GM12874 (cell line): ENCODE measurements at regions not wholly inside any gene's neighbourhood (a gene's known extent, or its start where the extent isn't known, plus 50 kb on each side); places are given as distances from the start of the nearest gene placed in this dataset.

Experiments used
- TF ChIP-seq, protein P1 (sequence below): IDR thresholded peaks from 2 replicates; pipeline ENCODE4 v1.5.1; 2011; ENCODE audit warnings: low read depth, mild to moderate bottlenecking, control low read depth, low read length, moderate library complexity; ENCODE audit not compliant: insufficient read depth

DNA sequence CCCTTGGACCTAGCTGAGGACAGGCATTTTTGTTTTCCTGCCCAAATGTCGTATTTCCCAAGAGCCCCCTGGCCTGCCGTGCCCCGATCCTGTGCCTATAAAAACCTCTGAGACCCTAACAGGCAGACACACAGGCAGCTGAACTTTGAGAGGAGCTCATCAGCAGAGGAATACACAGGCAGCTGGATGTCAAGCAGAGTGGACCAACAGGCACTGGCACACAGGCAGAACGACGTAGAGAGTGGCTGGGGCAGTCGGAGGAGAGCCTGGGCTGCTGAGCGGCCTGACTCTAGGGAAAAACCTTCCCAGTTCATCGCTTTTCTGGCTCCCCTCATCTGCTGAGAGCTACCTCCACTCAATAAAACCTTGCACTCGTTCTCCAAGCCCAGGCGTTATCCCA, 896.1 kb downstream of the PCDH18 start:
- TF ChIP-seq, protein P1, sequence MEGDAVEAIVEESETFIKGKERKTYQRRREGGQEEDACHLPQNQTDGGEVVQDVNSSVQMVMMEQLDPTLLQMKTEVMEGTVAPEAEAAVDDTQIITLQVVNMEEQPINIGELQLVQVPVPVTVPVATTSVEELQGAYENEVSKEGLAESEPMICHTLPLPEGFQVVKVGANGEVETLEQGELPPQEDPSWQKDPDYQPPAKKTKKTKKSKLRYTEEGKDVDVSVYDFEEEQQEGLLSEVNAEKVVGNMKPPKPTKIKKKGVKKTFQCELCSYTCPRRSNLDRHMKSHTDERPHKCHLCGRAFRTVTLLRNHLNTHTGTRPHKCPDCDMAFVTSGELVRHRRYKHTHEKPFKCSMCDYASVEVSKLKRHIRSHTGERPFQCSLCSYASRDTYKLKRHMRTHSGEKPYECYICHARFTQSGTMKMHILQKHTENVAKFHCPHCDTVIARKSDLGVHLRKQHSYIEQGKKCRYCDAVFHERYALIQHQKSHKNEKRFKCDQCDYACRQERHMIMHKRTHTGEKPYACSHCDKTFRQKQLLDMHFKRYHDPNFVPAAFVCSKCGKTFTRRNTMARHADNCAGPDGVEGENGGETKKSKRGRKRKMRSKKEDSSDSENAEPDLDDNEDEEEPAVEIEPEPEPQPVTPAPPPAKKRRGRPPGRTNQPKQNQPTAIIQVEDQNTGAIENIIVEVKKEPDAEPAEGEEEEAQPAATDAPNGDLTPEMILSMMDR = no peak

DNA sequence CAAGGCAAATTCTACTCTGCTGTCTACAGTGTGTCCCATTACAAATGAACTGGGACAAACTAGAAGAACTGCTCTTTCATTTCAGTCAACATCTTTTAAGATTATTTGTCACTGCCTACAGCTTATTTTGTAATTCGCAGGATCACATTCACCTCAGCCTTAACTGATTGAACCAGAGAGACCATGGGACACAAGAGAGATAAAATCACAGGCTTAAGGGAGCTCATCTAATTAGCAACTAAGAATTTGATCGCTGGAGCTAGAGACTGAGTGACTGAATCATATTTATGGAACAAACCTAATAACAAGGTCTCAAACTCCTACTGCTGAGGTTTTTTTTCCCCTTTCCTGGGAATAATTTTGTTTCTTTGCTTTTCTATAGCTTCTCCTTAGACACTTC, 898.2 kb downstream of the PCDH18 start:
- TF ChIP-seq, protein P1 = no peak

DNA sequence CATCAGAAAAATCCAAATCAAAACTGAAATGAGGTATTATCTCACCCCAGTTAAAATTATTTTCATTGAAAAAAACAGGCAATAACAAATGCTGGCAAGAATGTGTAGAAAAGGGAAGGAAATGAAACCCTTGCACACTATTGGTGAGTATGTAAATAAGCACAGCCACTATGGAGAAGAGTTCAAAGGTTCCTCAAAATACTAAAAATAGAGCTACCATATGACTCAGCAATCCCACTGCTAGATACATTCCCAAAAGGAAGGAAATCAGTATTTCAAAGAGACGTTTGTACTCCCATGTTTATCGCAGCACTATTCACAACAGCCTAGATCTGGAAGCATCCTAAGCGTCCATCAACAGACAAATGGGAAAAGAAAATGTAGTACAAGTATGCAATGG, 932.4 kb downstream of the PCDH18 start:
- TF ChIP-seq, protein P1 = no peak

DNA sequence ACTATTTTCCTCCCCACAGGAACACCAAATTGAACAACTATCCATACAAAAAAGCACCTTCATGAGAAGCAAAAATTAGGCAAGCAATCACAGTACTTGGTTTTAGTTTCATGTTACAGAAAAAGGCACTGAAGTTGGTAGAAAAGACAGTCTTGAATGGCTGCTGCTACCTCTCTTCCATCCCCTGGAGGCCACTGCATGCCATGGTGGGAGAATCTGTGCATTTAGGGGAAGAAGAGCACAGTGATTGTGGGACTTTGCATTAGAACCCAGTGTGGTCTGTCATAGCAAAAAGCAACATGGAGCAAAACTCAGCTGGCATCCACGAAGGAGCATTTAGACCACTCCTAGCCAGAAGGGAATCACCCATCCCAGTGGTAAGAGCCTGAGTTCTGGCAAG, 941.9 kb downstream of the PCDH18 start:
- TF ChIP-seq, protein P1 = no peak

DNA sequence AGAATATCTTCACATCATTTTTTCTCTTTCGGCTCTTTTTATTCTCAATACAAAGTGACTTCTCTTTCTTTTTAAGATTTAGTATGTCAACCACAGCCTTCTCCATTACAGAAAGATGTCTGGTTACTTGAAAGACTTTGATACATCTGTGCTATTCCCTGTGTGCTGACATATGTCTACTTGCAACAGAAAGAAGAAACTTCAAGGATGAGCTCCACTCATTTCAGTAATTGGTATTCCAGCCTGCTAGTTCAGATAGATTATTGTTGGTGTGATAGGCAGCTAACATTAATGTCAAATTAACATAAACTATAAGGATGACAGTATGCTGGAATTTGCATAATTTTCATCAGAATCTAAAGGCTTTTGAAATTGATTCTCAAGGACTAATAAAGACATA, 948.7 kb downstream of the PCDH18 start:
- TF ChIP-seq, protein P1 = no peak

DNA sequence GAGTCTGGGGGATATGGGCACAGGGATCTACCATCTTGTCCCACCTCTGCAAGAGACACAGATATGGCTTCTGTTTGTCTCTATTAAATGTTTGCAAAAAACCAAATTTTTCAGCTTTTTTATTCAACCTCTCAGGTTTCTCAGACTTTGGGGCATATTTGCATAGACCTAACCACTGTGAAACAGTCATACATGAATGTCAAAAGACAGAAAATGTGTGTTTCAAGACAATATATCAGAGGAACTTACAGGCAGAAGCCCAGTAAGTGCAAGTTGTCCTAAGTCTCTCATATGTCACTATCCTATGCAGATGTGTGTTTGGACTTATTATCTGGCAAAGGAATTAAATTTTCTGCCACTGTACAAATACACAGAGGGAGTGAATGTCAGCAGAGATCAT, 951.2 kb downstream of the PCDH18 start:
- TF ChIP-seq, protein P1 = no peak

DNA sequence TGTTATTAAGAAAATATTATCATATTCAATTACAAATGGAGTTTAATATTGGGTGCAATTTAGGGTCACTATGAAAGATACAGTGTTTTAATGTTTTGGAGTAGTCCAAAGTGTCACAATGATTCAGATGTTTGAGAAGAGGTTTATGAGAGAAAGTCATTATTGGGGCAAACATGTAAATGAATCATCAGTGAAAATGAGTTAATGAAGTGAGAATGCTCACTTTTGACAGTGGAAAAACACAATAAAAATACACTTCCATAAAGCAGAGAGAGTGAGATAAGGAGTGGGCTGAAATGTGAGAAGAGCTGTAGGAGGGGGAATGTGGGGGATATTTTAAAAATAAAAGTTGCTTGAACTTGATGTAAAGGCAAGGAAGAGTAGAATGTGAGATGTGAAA, 957.1 kb downstream of the PCDH18 start:
- TF ChIP-seq, protein P1 = no peak

DNA sequence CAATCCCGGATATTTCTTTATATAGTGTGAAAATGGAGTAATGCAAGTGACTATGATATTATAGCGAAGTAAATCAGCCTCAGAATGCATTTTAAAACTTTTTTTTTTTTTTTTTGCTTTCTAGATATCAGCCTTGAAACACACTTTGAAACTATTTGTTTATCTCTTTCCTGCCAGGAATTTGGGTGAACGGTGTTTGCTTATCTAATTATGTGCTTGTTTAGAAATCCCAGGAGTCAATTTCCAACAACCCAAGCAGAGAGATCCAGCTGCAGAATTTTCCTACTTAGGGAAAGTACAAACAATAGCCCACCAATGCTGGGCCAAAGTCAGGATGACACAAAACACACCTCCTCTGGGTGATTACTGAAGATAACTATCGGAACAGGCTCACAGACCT, 958.8 kb downstream of the PCDH18 start:
- TF ChIP-seq, protein P1 = no peak
